HFFc6 (cell line): ENCODE measurements at regions not wholly inside any gene's neighbourhood (a gene's known extent, or its start where the extent isn't known, plus 50 kb on each side); places are given as distances from the start of the nearest gene placed in this dataset.

Source experiments
- DNase-seq: peaks from one replicate; pipeline ENCODE4 v3.0.0-alpha.2; 2018
- H3K27ac Mint-ChIP-seq: 2 replicates; pipeline ENCODE4 v1.8.0; 2020; ENCODE audit warnings: mild to moderate bottlenecking, mixed read lengths
- H3K27me3 Mint-ChIP-seq: 2 replicates; pipeline ENCODE4 v1.8.0; 2021; ENCODE audit warnings: mild to moderate bottlenecking, moderate library complexity, mixed read lengths; ENCODE audit not compliant: insufficient read depth
- H3K36me3 Mint-ChIP-seq: 2 replicates; pipeline ENCODE4 v1.8.0; 2021; ENCODE audit warnings: low read depth, mixed read lengths
- H3K4me1 Mint-ChIP-seq: 2 replicates; pipeline ENCODE4 v1.8.0; 2020; ENCODE audit warnings: low read depth, mixed read lengths
- H3K4me3 Mint-ChIP-seq: 2 replicates; pipeline ENCODE4 v1.8.0; 2020; ENCODE audit warnings: mild to moderate bottlenecking, moderate library complexity, mixed read lengths
- H3K9me3 Mint-ChIP-seq: 2 replicates; pipeline ENCODE4 v1.8.0; 2020; ENCODE audit warnings: mild to moderate bottlenecking, mixed read lengths
- CTCF ChIP-seq: fragments of 200-600 bp; sonication (generic); IDR thresholded peaks from 2 replicates; pipeline ENCODE4 v1.5.0; 2021; ENCODE audit warnings: antibody characterized with exemption, mild to moderate bottlenecking

GRCh38 chr5:167888393-167888792, 403.1 kb upstream of the WWC1 start:
- no peak overlapping the region for H3K4me3 Mint-ChIP-seq
- peaks cover 9% of the 10 kb centered on the region for H3K27me3 Mint-ChIP-seq
- TF ChIP-seq CTCF: peak; percentile 22; the same call in 1 of the 2 replicates
- no peaks in the 10 kb centered on the region for H3K9me3 Mint-ChIP-seq
- H3K36me3 Mint-ChIP-seq: no peaks in the 10 kb centered on the region
- H3K4me1 Mint-ChIP-seq: peaks cover 7% of the 10 kb centered on the region; the same call in 1 of the 2 replicates
- no peak for DNase-seq
- H3K27ac Mint-ChIP-seq: no peak overlapping the region

- H3K27me3 Mint-ChIP-seq: peaks cover 9% of the 10 kb centered on the region
- no peak overlapping the region for H3K4me3 Mint-ChIP-seq
- no peak for TF ChIP-seq CTCF
- H3K4me1 Mint-ChIP-seq: peaks cover 7% of the 10 kb centered on the region; the same call in 1 of the 2 replicates
- no peak overlapping the region for H3K27ac Mint-ChIP-seq
- no peaks in the 10 kb centered on the region for H3K36me3 Mint-ChIP-seq
- no peak for DNase-seq
- H3K9me3 Mint-ChIP-seq: no peaks in the 10 kb centered on the region
Measured at GRCh38 chr5:167889276-167889675, 402.2 kb upstream of the WWC1 start.

- H3K27me3 Mint-ChIP-seq: peaks cover 12% of the 10 kb centered on the region
- no peak for TF ChIP-seq CTCF
- H3K4me3 Mint-ChIP-seq: no peak overlapping the region
- peaks cover 11% of the 10 kb centered on the region for H3K4me1 Mint-ChIP-seq
- no peaks in the 10 kb centered on the region for H3K36me3 Mint-ChIP-seq
- no peaks in the 10 kb centered on the region for H3K9me3 Mint-ChIP-seq
- no peak for DNase-seq
- H3K27ac Mint-ChIP-seq: no peak overlapping the region
Measured at GRCh38 chr5:167892352-167893115, 398.9 kb upstream of the WWC1 start.

GRCh38 chr5:167893271-167893670, 398.2 kb upstream of the WWC1 start:
- no peaks in the 10 kb centered on the region for H3K36me3 Mint-ChIP-seq
- no peak overlapping the region for H3K4me3 Mint-ChIP-seq
- no peak for TF ChIP-seq CTCF
- peaks cover 9% of the 10 kb centered on the region for H3K27me3 Mint-ChIP-seq
- H3K9me3 Mint-ChIP-seq: no peaks in the 10 kb centered on the region
- peaks cover 11% of the 10 kb centered on the region for H3K4me1 Mint-ChIP-seq
- no peak for DNase-seq
- H3K27ac Mint-ChIP-seq: no peak overlapping the region

- H3K27ac Mint-ChIP-seq: no peak overlapping the region
- TF ChIP-seq CTCF: no peak
- peaks cover 19% of the 10 kb centered on the region for H3K4me1 Mint-ChIP-seq
- no peaks in the 10 kb centered on the region for H3K9me3 Mint-ChIP-seq
- DNase-seq: no peak
- H3K36me3 Mint-ChIP-seq: no peaks in the 10 kb centered on the region
- H3K4me3 Mint-ChIP-seq: no peak overlapping the region
- peaks cover 6% of the 10 kb centered on the region for H3K27me3 Mint-ChIP-seq
Measured at GRCh38 chr5:167894631-167895472, 396.6 kb upstream of the WWC1 start.
